Keratinocyte (primary cell): ENCODE measurements at regions not wholly inside any gene's neighbourhood (a gene's known extent, or its start where the extent isn't known, plus 50 kb on each side); places are given as distances from the start of the nearest gene placed in this dataset.

Experiments
- EZH2 ChIP-seq: IDR thresholded peaks from one replicate; pipeline ENCODE4 v1.6.1; 2012; ENCODE audit warnings: inconsistent platforms, mild to moderate bottlenecking, low read length, moderate library complexity
- TF ChIP-seq, protein P1 (sequence below), 3 experiments: IDR thresholded peaks in 1 of 3; conservative IDR thresholded peaks in 1 of 3; optimal IDR thresholded peaks in 1 of 3; 2 replicates in 2 of 3; 3 replicates in 1 of 3; pipeline versions ENCODE3 to v1.5.1; 2011; ENCODE audit warnings: low read length in 3 of 3, mild to moderate bottlenecking in 3 of 3, moderate library complexity in 2 of 3, control low read depth in 1 of 3, inconsistent platforms in 1 of 3; ENCODE audit not compliant: insufficient read depth in 2 of 3; ENCODE audit errors: extremely low read depth in 1 of 3

GRCh38 chr6:9982215-9982614 lies 432.7 kb downstream of the TFAP2A start:
- TF ChIP-seq, protein P1, sequence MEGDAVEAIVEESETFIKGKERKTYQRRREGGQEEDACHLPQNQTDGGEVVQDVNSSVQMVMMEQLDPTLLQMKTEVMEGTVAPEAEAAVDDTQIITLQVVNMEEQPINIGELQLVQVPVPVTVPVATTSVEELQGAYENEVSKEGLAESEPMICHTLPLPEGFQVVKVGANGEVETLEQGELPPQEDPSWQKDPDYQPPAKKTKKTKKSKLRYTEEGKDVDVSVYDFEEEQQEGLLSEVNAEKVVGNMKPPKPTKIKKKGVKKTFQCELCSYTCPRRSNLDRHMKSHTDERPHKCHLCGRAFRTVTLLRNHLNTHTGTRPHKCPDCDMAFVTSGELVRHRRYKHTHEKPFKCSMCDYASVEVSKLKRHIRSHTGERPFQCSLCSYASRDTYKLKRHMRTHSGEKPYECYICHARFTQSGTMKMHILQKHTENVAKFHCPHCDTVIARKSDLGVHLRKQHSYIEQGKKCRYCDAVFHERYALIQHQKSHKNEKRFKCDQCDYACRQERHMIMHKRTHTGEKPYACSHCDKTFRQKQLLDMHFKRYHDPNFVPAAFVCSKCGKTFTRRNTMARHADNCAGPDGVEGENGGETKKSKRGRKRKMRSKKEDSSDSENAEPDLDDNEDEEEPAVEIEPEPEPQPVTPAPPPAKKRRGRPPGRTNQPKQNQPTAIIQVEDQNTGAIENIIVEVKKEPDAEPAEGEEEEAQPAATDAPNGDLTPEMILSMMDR (optimal IDR thresholded peaks at IDR 0.05 in 1 of 3, IDR thresholded peaks at IDR 0.05 in 1 of 3, conservative IDR thresholded peaks at IDR 0.05 in 1 of 3; ENCODE audit: extremely low read depth in 1 of 3, insufficient read depth in 2 of 3, low read length in 3 of 3), result no peak
- TF ChIP-seq EZH2, result no peak
